ENCODE measurements at regions not wholly inside any gene's neighbourhood (a gene's known extent, or its start where the extent isn't known, plus 50 kb on each side); places are given as distances from the start of the nearest gene placed in this dataset.

- BruUV-seq (replicated peaks): no TSS peak
- Histone ChIP-seq H3K36me3 (ENCODE audit: control insufficient read depth in 2 of 2, insufficient read depth in 2 of 2, low read length in 1 of 2) (no peaks in the 10 kb centered on the region), H4K20me1 (ENCODE audit: control insufficient read depth, insufficient read depth) (no peaks in the 10 kb centered on the region), H3K9ac (ENCODE audit: control insufficient read depth, insufficient read depth, low read length) (no peak overlapping the region), H3K79me2 (ENCODE audit: control insufficient read depth, insufficient read depth, low read length) (no peaks in the 10 kb centered on the region), H3K4me1 (ENCODE audit: control insufficient read depth, insufficient read depth, low read length) (no peaks in the 10 kb centered on the region), H3K27me3 (replicated peaks in 1 of 2; ENCODE audit: control insufficient read depth in 2 of 2, insufficient read depth in 2 of 2, low read length in 1 of 2) (no peaks in the 10 kb centered on the region), H3K27ac (ENCODE audit: control insufficient read depth, insufficient read depth) (no peak overlapping the region), H3K4me2 (ENCODE audit: control insufficient read depth, insufficient read depth) (no peak overlapping the region), H2AFZ (ENCODE audit: control insufficient read depth, low read depth, low read length) (no peak overlapping the region), H3K9me3 (replicated peaks; ENCODE audit: control insufficient read depth, insufficient read depth, low read length) (no peaks in the 10 kb centered on the region), H3K4me3 (no peak overlapping the region)
- ChIA-PET POLR2A (no interaction called here), CTCF (no interaction called here), SMC1A (ENCODE audit: uncharacterized antibody, unreplicated experiment) (interaction anchor here (1.1 kb wide), 1 partner anchor 14 kb away, joined by 3 read pairs; no protein-coding TSS in a partner anchor), RAD21 (ENCODE audit: unreplicated experiment) (no interaction called here)
- intact Hi-C loops (cut with micrococcal nuclease; ENCODE audit: unreplicated experiment) (no loop called here), in situ Hi-C loops (cut with MboI) (no loop called here)
- no peak for DNase-seq (ENCODE audit: low read depth, low spot score)
- FAIRE-seq: no peak
- no peak for ATAC-seq
- TF ChIP-seq NFYB (IDR thresholded peaks at IDR 0.05; ENCODE audit: insufficient read depth, low read depth, low read length): no peak
- no peak for TF ChIP-seq EED (IDR thresholded peaks at IDR 0.05; ENCODE audit: low read depth)
- TF ChIP-seq IRF3 (IDR thresholded peaks at IDR 0.05): no peak
- TF ChIP-seq RELB (IDR thresholded peaks at IDR 0.05; ENCODE audit: low read depth): no peak
- TF ChIP-seq CBX3 (IDR thresholded peaks at IDR 0.05; ENCODE audit: borderline replicate concordance, low read depth): no peak
- no peak for TF ChIP-seq CUX1 (IDR thresholded peaks at IDR 0.05; ENCODE audit: insufficient replicate concordance, low read depth, low read length)
- TF ChIP-seq STAT3 (IDR thresholded peaks at IDR 0.05; ENCODE audit: low read depth, low read length): no peak
- TF ChIP-seq ZBTB11 (CRISPR knock-in tag; IDR thresholded peaks at IDR 0.05): no peak
- no peak for TF ChIP-seq RAD51 (IDR thresholded peaks at IDR 0.05)
- no peak for TF ChIP-seq CHD1 (IDR thresholded peaks at IDR 0.05; ENCODE audit: low read depth, low read length)
- no peak for TF ChIP-seq CBFB (IDR thresholded peaks at IDR 0.05; ENCODE audit: low read depth)
- no peak for TF ChIP-seq USF2 (IDR thresholded peaks at IDR 0.05; ENCODE audit: borderline replicate concordance, low read depth, low read length)
- no peak for TF ChIP-seq TCF3 (IDR thresholded peaks at IDR 0.05; ENCODE audit: borderline replicate concordance, insufficient read depth, low read depth, low read length)
Measured at GRCh38 chr4:89365375-89365774, 57.8 kb upstream of the GPRIN3 start.
